ENCODE measurements at regions not wholly inside any gene's neighbourhood (a gene's known extent, or its start where the extent isn't known, plus 50 kb on each side); places are given as distances from the start of the nearest gene placed in this dataset.

GRCh38 chr1:66450043-66450514 lies 83.9 kb upstream of the SGIP1 start:
- intact Hi-C loops (cut with DNase I) = no loop called here
- no peaks in the 10 kb centered on the region for H3K9me3 ChIP-seq
- TF ChIP-seq CTCF (IDR thresholded peaks at IDR 0.05) = no peak
- no peak overlapping the region for H3K4me3 ChIP-seq
- no peak overlapping the region for H3K27ac ChIP-seq
- H3K9ac ChIP-seq (ENCODE audit: low read depth in 2 of 2, low read length in 2 of 2) = no peak overlapping the region
- H3K4me1 ChIP-seq = no peaks in the 10 kb centered on the region
- no peaks in the 10 kb centered on the region for H3K36me3 ChIP-seq
- H3K27me3 ChIP-seq = no peaks in the 10 kb centered on the region
- no peak for DNase-seq

GRCh38 chr1:66450847-66451246 lies 83.1 kb upstream of the SGIP1 start:
- Histone ChIP-seq H3K9me3 (no peaks in the 10 kb centered on the region), H3K27me3 (no peaks in the 10 kb centered on the region), H3K4me1 (no peaks in the 10 kb centered on the region), H3K4me3 (no peak overlapping the region), H3K27ac (no peak overlapping the region), H3K36me3 (no peaks in the 10 kb centered on the region), H3K9ac (ENCODE audit: low read depth in 2 of 2, low read length in 2 of 2) (no peak overlapping the region)
- DNase-seq = no peak
- intact Hi-C loops (cut with DNase I) = no loop called here
- TF ChIP-seq CTCF (IDR thresholded peaks at IDR 0.05) = no peak

- intact Hi-C loops (cut with DNase I) = no loop called here
- DNase-seq = no peak
- H3K27ac ChIP-seq = no peak overlapping the region
- H3K4me1 ChIP-seq = no peaks in the 10 kb centered on the region
- H3K4me3 ChIP-seq = no peak overlapping the region
- H3K36me3 ChIP-seq = no peaks in the 10 kb centered on the region
- no peak overlapping the region for H3K9ac ChIP-seq (ENCODE audit: low read depth in 2 of 2, low read length in 2 of 2)
- no peaks in the 10 kb centered on the region for H3K9me3 ChIP-seq
- TF ChIP-seq CTCF (IDR thresholded peaks at IDR 0.05) = no peak
- no peaks in the 10 kb centered on the region for H3K27me3 ChIP-seq
These were observed 81.8 kb upstream of the SGIP1 start for GRCh38 chr1:66452162-66452561.

- no peak for DNase-seq
- Histone ChIP-seq H3K4me3 (no peak overlapping the region), H3K4me1 (no peaks in the 10 kb centered on the region), H3K27me3 (no peaks in the 10 kb centered on the region), H3K9me3 (no peaks in the 10 kb centered on the region), H3K9ac (ENCODE audit: low read depth in 2 of 2, low read length in 2 of 2) (no peak overlapping the region), H3K36me3 (no peaks in the 10 kb centered on the region), H3K27ac (no peak overlapping the region)
- TF ChIP-seq CTCF (IDR thresholded peaks at IDR 0.05) = no peak
- intact Hi-C loops (cut with DNase I) = no loop called here
These were observed 81.0 kb upstream of the SGIP1 start for GRCh38 chr1:66452982-66453381.

- no peak for TF ChIP-seq CTCF (IDR thresholded peaks at IDR 0.05)
- no peaks in the 10 kb centered on the region for H3K36me3 ChIP-seq
- H3K4me1 ChIP-seq = no peaks in the 10 kb centered on the region
- no peak for DNase-seq
- H3K27ac ChIP-seq = no peak overlapping the region
- H3K9ac ChIP-seq (ENCODE audit: low read depth in 2 of 2, low read length in 2 of 2) = no peak overlapping the region
- H3K9me3 ChIP-seq = no peaks in the 10 kb centered on the region
- intact Hi-C loops (cut with DNase I) = no loop called here
- no peak overlapping the region for H3K4me3 ChIP-seq
- H3K27me3 ChIP-seq = no peaks in the 10 kb centered on the region
These were observed 78.5 kb upstream of the SGIP1 start for GRCh38 chr1:66455446-66455845.

GRCh38 chr1:66460776-66461175 lies 73.2 kb upstream of the SGIP1 start:
- no peak overlapping the region for H3K9ac ChIP-seq (ENCODE audit: low read depth in 2 of 2, low read length in 2 of 2)
- H3K9me3 ChIP-seq = no peaks in the 10 kb centered on the region
- TF ChIP-seq CTCF (IDR thresholded peaks at IDR 0.05) = no peak
- no peaks in the 10 kb centered on the region for H3K27me3 ChIP-seq
- H3K36me3 ChIP-seq = no peaks in the 10 kb centered on the region
- H3K4me1 ChIP-seq = no peaks in the 10 kb centered on the region
- no peak overlapping the region for H3K27ac ChIP-seq
- intact Hi-C loops (cut with DNase I) = no loop called here
- H3K4me3 ChIP-seq = no peak overlapping the region
- no peak for DNase-seq
